Sigmoid colon (tissue), 6 donors: ENCODE measurements at regions not wholly inside any gene's neighbourhood (a gene's known extent, or its start where the extent isn't known, plus 50 kb on each side); places are given as distances from the start of the nearest gene placed in this dataset.

Experiments used
- DNase-seq: peaks from one replicate; pipeline ENCODE4 v3.0.0-alpha.2; 2019
- H3K27ac ChIP-seq, 4 donors: fragments of 200-600 bp; sonication (generic); one replicate each; pipeline ENCODE4 v1.5.1; 2016 to 2019; ENCODE audit warnings: mild to moderate bottlenecking in 1 of 4
- H3K27me3 ChIP-seq, 3 donors: fragments of 200-600 bp; sonication (generic); one replicate each; pipeline ENCODE4 v1.5.1; 2019; ENCODE audit warnings: mild to moderate bottlenecking in 1 of 3
- H3K36me3 ChIP-seq, 4 donors: fragments of 200-600 bp; sonication (generic); one replicate each; pipeline ENCODE4 v1.5.1; 2016 to 2019
- H3K4me1 ChIP-seq, 4 donors: fragments of 200-600 bp; sonication (generic); one replicate each; pipeline ENCODE4 v1.5.1; 2017 to 2019
- H3K4me3 ChIP-seq, 4 donors: fragments of 200-600 bp; sonication (generic); one replicate each; pipeline ENCODE4 v1.5.1; 2017 to 2019; ENCODE audit warnings: mild to moderate bottlenecking in 2 of 4, moderate library complexity in 1 of 4
- H3K9me3 ChIP-seq, 4 donors: fragments of 200-600 bp in 3 of 4; sonication (generic) in 3 of 4; one replicate each; pipeline versions ENCODE4 v1.5.1 to v1.6.1; 2013 to 2019
- EP300 ChIP-seq, 4 donors: sonication (generic); formaldehyde crosslinking; IDR thresholded peaks; one replicate each; pipeline ENCODE4 v1.6.1; 2017; ENCODE audit warnings: antibody characterized with exemption in 4 of 4
- POLR2A ChIP-seq, 2 donors: fragments of 450-650 bp; IDR thresholded peaks; one replicate each; pipeline ENCODE4 v1.6.1; 2016; ENCODE audit warnings: antibody characterized with exemption in 2 of 2, mild to moderate bottlenecking in 2 of 2, moderate library complexity in 2 of 2
- POLR2AphosphoS5 ChIP-seq, 4 donors: sonication (generic); formaldehyde crosslinking; IDR thresholded peaks; one replicate each; pipeline ENCODE4 v1.6.1; 2017; ENCODE audit warnings: antibody characterized with exemption in 4 of 4
- WGBS, 2 donors: extraction: QIAGEN DNeasy Blood & Tissue Kit; methylation state at CpG; one replicate each; pipeline ENCODE4 v1.1.7; 2013; 5-methylcytosine and 5-hydroxymethylcytosine counted together
- intact Hi-C: fragments of 100-400 bp; cut with DNase I; formaldehyde crosslinking; loops from one replicate; pipeline ENCODE4 v1.15.1; 2023
- TF ChIP-seq, protein P1 (sequence below), 4 experiments: fragments of 450-650 bp in 3 of 4; fragments of 200-600 bp in 1 of 4; IDR thresholded peaks; one replicate each; pipeline ENCODE4 v1.5.1; 2016 to 2019; ENCODE audit warnings: antibody characterized with exemption in 4 of 4, mild to moderate bottlenecking in 3 of 4, moderate library complexity in 2 of 4
- donor health status: healthy with polysubstance abuse.
- donor health status: healthy.

GRCh38 chr2:128540670-128541069, 222.0 kb upstream of the HS6ST1 start:
- intact Hi-C loops, result no loop called here
- H3K36me3 ChIP-seq, result no peaks in the 10 kb centered on the region
- TF ChIP-seq, protein P1, sequence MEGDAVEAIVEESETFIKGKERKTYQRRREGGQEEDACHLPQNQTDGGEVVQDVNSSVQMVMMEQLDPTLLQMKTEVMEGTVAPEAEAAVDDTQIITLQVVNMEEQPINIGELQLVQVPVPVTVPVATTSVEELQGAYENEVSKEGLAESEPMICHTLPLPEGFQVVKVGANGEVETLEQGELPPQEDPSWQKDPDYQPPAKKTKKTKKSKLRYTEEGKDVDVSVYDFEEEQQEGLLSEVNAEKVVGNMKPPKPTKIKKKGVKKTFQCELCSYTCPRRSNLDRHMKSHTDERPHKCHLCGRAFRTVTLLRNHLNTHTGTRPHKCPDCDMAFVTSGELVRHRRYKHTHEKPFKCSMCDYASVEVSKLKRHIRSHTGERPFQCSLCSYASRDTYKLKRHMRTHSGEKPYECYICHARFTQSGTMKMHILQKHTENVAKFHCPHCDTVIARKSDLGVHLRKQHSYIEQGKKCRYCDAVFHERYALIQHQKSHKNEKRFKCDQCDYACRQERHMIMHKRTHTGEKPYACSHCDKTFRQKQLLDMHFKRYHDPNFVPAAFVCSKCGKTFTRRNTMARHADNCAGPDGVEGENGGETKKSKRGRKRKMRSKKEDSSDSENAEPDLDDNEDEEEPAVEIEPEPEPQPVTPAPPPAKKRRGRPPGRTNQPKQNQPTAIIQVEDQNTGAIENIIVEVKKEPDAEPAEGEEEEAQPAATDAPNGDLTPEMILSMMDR (IDR thresholded peaks at IDR 0.05), result no peak
- TF ChIP-seq POLR2AphosphoS5 (IDR thresholded peaks at IDR 0.05) (no peak), EP300 (IDR thresholded peaks at IDR 0.05) (no peak), POLR2A (IDR thresholded peaks at IDR 0.05) (no peak)
- no peak overlapping the region for H3K4me3 ChIP-seq
- no peaks in the 10 kb centered on the region for H3K27me3 ChIP-seq
- H3K9me3 ChIP-seq, result no peaks in the 10 kb centered on the region
- DNase-seq, result no peak
- H3K4me1 ChIP-seq, result no peaks in the 10 kb centered on the region
- H3K27ac ChIP-seq, result no peak overlapping the region
- WGBS, 2 donors, result 92 to 93% methylated on average over 3 of the region's 3 CpGs

GRCh38 chr2:128541448-128541847, 222.8 kb upstream of the HS6ST1 start:
- intact Hi-C loops, result no loop called here
- WGBS, 2 donors, result 49 to 79% methylated on average over 2 of the region's 2 CpGs
- DNase-seq, result no peak
- H3K4me1 ChIP-seq, result no peaks in the 10 kb centered on the region
- H3K27me3 ChIP-seq, result no peaks in the 10 kb centered on the region
- TF ChIP-seq, protein P1 (IDR thresholded peaks at IDR 0.05), result no peak
- no peak for TF ChIP-seq EP300 (IDR thresholded peaks at IDR 0.05)
- TF ChIP-seq POLR2AphosphoS5 (IDR thresholded peaks at IDR 0.05), result no peak
- TF ChIP-seq POLR2A (IDR thresholded peaks at IDR 0.05), result no peak
- no peaks in the 10 kb centered on the region for H3K36me3 ChIP-seq
- H3K27ac ChIP-seq, result no peak overlapping the region
- no peaks in the 10 kb centered on the region for H3K9me3 ChIP-seq
- no peak overlapping the region for H3K4me3 ChIP-seq

- no peaks in the 10 kb centered on the region for H3K4me1 ChIP-seq
- no peaks in the 10 kb centered on the region for H3K9me3 ChIP-seq
- 91 to 92% methylated on average over 3 of the region's 3 CpGs for WGBS, 2 donors
- no peaks in the 10 kb centered on the region for H3K27me3 ChIP-seq
- TF ChIP-seq, protein P1 (IDR thresholded peaks at IDR 0.05), result no peak
- no peak for TF ChIP-seq EP300 (IDR thresholded peaks at IDR 0.05)
- no peak for TF ChIP-seq POLR2AphosphoS5 (IDR thresholded peaks at IDR 0.05)
- no peak for TF ChIP-seq POLR2A (IDR thresholded peaks at IDR 0.05)
- peak; percentile 6 for DNase-seq
- intact Hi-C loops, result no loop called here
- no peak overlapping the region for H3K27ac ChIP-seq
- no peaks in the 10 kb centered on the region for H3K36me3 ChIP-seq
- H3K4me3 ChIP-seq, result no peak overlapping the region
Measured at GRCh38 chr2:128543036-128543435, 224.4 kb upstream of the HS6ST1 start.

DNA sequence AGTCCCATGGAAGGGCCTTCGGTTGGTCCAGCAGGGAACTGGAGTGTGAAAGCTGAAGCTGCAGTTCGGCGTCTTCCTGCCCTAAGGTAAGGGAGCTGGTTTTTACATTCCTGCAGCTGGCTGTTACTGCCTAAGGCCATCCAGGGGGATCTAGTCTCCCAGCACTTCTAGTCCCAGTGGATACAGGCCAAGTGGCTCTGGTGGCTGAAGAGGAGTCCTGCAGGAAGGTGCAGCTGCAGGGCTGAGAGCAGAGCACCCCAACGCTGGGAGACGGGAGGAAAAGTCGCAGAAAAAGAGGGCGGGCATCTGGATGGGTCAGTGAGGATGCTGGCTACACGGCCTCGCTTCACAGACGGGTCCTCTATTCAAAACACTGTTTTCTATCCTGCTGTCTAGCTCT, 225.0 kb upstream of the HS6ST1 start:
- no peaks in the 10 kb centered on the region for H3K4me1 ChIP-seq
- H3K36me3 ChIP-seq, result no peaks in the 10 kb centered on the region
- intact Hi-C loops, result no loop called here
- WGBS, 2 donors, result 82 to 84% methylated on average over 10 of the region's 10 CpGs
- peak; percentile 32 for DNase-seq
- TF ChIP-seq POLR2A (IDR thresholded peaks at IDR 0.05), result no peak
- TF ChIP-seq EP300 (IDR thresholded peaks at IDR 0.05), result no peak
- TF ChIP-seq POLR2AphosphoS5 (IDR thresholded peaks at IDR 0.05), result no peak
- TF ChIP-seq, protein P1 (IDR thresholded peaks at IDR 0.05), result no peak
- H3K4me3 ChIP-seq, result no peak overlapping the region
- H3K9me3 ChIP-seq, result no peaks in the 10 kb centered on the region
- no peaks in the 10 kb centered on the region for H3K27me3 ChIP-seq
- H3K27ac ChIP-seq, result no peak overlapping the region

DNA sequence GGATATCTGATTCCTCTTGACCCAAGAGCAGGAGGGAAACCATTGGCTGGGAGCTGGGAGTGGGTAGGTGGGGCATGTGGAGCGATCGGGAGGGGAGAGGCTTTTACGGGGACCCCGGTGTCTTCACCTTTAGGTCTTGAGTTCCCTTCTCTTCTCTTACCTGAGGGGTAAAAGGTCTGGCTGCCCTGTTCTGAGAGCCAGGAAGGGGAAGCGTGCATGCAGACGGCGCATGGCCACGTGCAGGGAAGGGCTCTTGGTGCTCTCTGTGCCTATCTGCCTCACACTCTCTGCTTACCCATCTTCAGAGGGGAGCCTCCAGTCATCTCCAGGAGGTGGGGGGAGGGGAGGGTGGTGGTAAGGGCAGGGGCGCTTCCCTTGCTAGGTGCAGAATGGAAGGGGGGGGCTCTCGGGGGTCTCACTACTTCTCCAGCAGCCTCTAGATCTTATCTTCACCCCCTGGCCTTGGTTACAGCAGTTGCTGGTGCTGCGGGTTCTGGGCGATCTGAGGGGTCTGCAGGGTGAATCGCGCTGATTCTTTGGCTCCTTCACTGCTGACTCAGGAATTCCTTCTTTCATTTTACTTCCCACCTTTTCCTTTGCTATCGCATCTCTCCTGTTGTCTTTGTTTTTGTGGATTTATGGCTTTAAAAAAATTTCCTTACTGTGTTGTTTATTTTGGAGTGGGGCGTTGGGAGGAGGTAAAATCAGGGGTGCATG, 225.8 kb upstream of the HS6ST1 start:
- H3K27ac ChIP-seq, result no peak overlapping the region
- H3K4me1 ChIP-seq, result no peaks in the 10 kb centered on the region
- no peaks in the 10 kb centered on the region for H3K27me3 ChIP-seq
- H3K4me3 ChIP-seq, result no peak overlapping the region
- H3K36me3 ChIP-seq, result no peaks in the 10 kb centered on the region
- DNase-seq, result peak; percentile 40
- intact Hi-C loops, result no loop called here
- WGBS, 2 donors, result 71 to 82% methylated on average over 16 of the region's 16 CpGs
- TF ChIP-seq EP300 (IDR thresholded peaks at IDR 0.05) (no peak), POLR2AphosphoS5 (IDR thresholded peaks at IDR 0.05) (no peak), POLR2A (IDR thresholded peaks at IDR 0.05) (no peak)
- TF ChIP-seq, protein P1 (IDR thresholded peaks at IDR 0.05), result no peak
- H3K9me3 ChIP-seq, result no peaks in the 10 kb centered on the region
